ENCODE measurements at regions not wholly inside any gene's neighbourhood (a gene's known extent, or its start where the extent isn't known, plus 50 kb on each side); places are given as distances from the start of the nearest gene placed in this dataset.

DNA sequence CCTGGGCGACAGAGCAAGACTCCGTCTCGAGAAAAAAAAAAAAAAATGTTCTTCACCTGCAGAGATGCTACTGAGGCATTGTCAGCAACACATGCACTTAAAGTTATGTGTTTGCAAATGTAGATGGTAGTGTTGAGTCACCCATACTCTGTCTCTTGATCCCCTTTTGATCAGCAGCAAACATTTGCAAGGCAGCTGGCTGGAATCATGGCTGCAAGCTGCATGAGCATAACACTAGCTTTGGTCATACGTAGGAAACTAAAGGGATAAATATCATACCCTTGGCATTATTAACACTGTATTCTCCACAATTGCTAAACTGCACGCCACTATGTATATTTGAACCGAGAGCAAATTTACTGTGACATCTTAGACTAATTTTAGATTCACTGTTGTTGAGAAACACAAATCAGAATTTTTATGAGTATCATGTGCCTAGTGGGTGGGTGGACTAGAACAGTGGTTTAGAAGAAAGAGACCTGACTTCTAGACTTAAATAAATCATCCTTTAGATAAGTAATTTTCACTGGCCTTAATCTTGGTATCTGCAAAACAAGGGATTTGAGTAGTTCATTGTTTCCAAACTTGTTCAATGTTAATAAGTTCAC, 229.3 kb upstream of the MEOX2 start:
- WGBS (ENCODE audit: insufficient coverage, low coverage, missing lambda C conversion rate), result 6% methylated on average over 6 of the region's 6 CpGs

DNA sequence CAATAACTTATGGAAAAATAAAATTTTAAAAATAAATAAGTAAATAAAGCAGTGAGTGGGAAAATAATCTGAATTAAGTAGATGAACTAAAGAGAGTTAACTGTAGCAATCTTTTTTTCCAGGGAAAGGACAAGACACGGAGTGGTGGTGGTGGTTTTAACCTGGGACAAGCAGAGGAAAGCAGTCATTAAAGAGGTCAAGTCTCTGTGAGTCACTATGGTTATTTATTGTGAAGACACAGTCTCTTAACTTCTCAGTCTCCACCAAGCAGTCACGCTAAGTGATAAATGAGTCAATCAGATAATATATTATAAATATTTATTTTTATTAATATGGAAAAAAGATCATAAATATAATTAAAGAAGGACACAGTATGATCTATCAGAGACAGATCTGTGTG, 228.1 kb upstream of the MEOX2 start:
- no peak overlapping the region for H2AFZ ChIP-seq (ENCODE audit: low read depth, low read length)
- H3K4me2 ChIP-seq (ENCODE audit: insufficient read depth, low read length), result no peak overlapping the region
- no peaks in the 10 kb centered on the region for H4K20me1 ChIP-seq (replicated peaks; ENCODE audit: control insufficient read depth, insufficient read depth, low read length)
- DNase-seq (ENCODE audit: extremely low read depth in 1 of 4, low spot score in 3 of 4) (no peak), ATAC-seq (no peak), FAIRE-seq (no peak)
- CTCF ChIA-PET (ENCODE audit: low intra/inter-chr PET ratio), result no interaction called here
- no peak overlapping the region for H3K4me3 ChIP-seq
- H3K27ac ChIP-seq (ENCODE audit: extremely low read depth, low read depth, low read length), result no peak overlapping the region
- intact Hi-C loops (cut with micrococcal nuclease) (no loop called here), in situ Hi-C loops (cut with MboI) (no loop called here)
- no peak overlapping the region for H3K9ac ChIP-seq (ENCODE audit: insufficient read depth in 1 of 2, low read depth in 2 of 2, low read length in 2 of 2)
- no peaks in the 10 kb centered on the region for H3K9me3 ChIP-seq (replicated peaks; ENCODE audit: control insufficient read depth, insufficient read depth, low read depth, low read length)
- H3K9me1 ChIP-seq (ENCODE audit: control insufficient read depth, insufficient read depth, low read length), result no peaks in the 10 kb centered on the region
- POLR2A ChIA-PET, result no interaction called here
- no peaks in the 10 kb centered on the region for H3K4me1 ChIP-seq (replicated peaks in 1 of 2; ENCODE audit: control insufficient read depth in 2 of 2, insufficient read depth in 2 of 2, low read length in 2 of 2)
- no peaks in the 10 kb centered on the region for H3K79me2 ChIP-seq (ENCODE audit: control insufficient read depth, insufficient read depth, low read length)
- WGBS (ENCODE audit: insufficient coverage, low coverage, missing lambda C conversion rate), result 7% methylated on average over 2 of the region's 2 CpGs
- no peaks in the 10 kb centered on the region for H3K36me3 ChIP-seq (ENCODE audit: control insufficient read depth, insufficient read depth, low read length)
- no TSS peak for BruUV-seq (replicated peaks)
- H3K27me3 ChIP-seq (ENCODE audit: control insufficient read depth in 2 of 2, insufficient read depth in 2 of 2, low read length in 2 of 2), result no peaks in the 10 kb centered on the region
- TF ChIP-seq NBN (IDR thresholded peaks at IDR 0.05; ENCODE audit: low read depth) (no peak), CEBPB (tag; IDR thresholded peaks at IDR 0.05) (no peak), MIER1 (IDR thresholded peaks at IDR 0.05; ENCODE audit: low read depth) (no peak), RBM17 (IDR thresholded peaks at IDR 0.05; ENCODE audit: borderline replicate concordance, low read depth, low read length) (no peak)
- TF ChIP-seq, protein P1, sequence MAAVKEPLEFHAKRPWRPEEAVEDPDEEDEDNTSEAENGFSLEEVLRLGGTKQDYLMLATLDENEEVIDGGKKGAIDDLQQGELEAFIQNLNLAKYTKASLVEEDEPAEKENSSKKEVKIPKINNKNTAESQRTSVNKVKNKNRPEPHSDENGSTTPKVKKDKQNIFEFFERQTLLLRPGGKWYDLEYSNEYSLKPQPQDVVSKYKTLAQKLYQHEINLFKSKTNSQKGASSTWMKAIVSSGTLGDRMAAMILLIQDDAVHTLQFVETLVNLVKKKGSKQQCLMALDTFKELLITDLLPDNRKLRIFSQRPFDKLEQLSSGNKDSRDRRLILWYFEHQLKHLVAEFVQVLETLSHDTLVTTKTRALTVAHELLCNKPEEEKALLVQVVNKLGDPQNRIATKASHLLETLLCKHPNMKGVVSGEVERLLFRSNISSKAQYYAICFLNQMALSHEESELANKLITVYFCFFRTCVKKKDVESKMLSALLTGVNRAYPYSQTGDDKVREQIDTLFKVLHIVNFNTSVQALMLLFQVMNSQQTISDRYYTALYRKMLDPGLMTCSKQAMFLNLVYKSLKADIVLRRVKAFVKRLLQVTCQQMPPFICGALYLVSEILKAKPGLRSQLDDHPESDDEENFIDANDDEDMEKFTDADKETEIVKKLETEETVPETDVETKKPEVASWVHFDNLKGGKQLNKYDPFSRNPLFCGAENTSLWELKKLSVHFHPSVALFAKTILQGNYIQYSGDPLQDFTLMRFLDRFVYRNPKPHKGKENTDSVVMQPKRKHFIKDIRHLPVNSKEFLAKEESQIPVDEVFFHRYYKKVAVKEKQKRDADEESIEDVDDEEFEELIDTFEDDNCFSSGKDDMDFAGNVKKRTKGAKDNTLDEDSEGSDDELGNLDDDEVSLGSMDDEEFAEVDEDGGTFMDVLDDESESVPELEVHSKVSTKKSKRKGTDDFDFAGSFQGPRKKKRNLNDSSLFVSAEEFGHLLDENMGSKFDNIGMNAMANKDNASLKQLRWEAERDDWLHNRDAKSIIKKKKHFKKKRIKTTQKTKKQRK (IDR thresholded peaks at IDR 0.05; ENCODE audit: borderline replicate concordance, low read depth, low read length), result no peak
- TF ChIP-seq, protein P2, sequence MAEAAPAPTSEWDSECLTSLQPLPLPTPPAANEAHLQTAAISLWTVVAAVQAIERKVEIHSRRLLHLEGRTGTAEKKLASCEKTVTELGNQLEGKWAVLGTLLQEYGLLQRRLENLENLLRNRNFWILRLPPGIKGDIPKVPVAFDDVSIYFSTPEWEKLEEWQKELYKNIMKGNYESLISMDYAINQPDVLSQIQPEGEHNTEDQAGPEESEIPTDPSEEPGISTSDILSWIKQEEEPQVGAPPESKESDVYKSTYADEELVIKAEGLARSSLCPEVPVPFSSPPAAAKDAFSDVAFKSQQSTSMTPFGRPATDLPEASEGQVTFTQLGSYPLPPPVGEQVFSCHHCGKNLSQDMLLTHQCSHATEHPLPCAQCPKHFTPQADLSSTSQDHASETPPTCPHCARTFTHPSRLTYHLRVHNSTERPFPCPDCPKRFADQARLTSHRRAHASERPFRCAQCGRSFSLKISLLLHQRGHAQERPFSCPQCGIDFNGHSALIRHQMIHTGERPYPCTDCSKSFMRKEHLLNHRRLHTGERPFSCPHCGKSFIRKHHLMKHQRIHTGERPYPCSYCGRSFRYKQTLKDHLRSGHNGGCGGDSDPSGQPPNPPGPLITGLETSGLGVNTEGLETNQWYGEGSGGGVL (CRISPR knock-in tag; IDR thresholded peaks at IDR 0.05), result no peak
- TF ChIP-seq, protein P3, sequence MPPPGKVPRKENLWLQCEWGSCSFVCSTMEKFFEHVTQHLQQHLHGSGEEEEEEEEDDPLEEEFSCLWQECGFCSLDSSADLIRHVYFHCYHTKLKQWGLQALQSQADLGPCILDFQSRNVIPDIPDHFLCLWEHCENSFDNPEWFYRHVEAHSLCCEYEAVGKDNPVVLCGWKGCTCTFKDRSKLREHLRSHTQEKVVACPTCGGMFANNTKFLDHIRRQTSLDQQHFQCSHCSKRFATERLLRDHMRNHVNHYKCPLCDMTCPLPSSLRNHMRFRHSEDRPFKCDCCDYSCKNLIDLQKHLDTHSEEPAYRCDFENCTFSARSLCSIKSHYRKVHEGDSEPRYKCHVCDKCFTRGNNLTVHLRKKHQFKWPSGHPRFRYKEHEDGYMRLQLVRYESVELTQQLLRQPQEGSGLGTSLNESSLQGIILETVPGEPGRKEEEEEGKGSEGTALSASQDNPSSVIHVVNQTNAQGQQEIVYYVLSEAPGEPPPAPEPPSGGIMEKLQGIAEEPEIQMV (tag; conservative IDR thresholded peaks at IDR 0.05; ENCODE audit: low read depth), result no peak

More for the DNA sequence above, 229.3 kb upstream of the MEOX2 start:
- no peak for FAIRE-seq
- intact Hi-C loops (cut with micrococcal nuclease) (no loop called here), in situ Hi-C loops (cut with MboI) (no loop called here)
- ChIA-PET CTCF (ENCODE audit: low intra/inter-chr PET ratio) (no interaction called here), POLR2A (no interaction called here)
- ATAC-seq, result no peak
- Histone ChIP-seq H2AFZ (ENCODE audit: low read depth, low read length) (no peak overlapping the region), H3K4me2 (ENCODE audit: insufficient read depth, low read length) (no peak overlapping the region), H3K9me3 (replicated peaks; ENCODE audit: control insufficient read depth, insufficient read depth, low read depth, low read length) (no peaks in the 10 kb centered on the region), H3K27me3 (ENCODE audit: control insufficient read depth in 2 of 2, insufficient read depth in 2 of 2, low read length in 2 of 2) (no peaks in the 10 kb centered on the region), H3K4me3 (no peak overlapping the region), H3K79me2 (ENCODE audit: control insufficient read depth, insufficient read depth, low read length) (no peaks in the 10 kb centered on the region), H3K27ac (ENCODE audit: extremely low read depth, low read depth, low read length) (no peak overlapping the region), H3K9ac (ENCODE audit: insufficient read depth in 1 of 2, low read depth in 2 of 2, low read length in 2 of 2) (no peak overlapping the region), H3K36me3 (ENCODE audit: control insufficient read depth, insufficient read depth, low read length) (no peaks in the 10 kb centered on the region), H3K9me1 (ENCODE audit: control insufficient read depth, insufficient read depth, low read length) (no peaks in the 10 kb centered on the region), H3K4me1 (replicated peaks in 1 of 2; ENCODE audit: control insufficient read depth in 2 of 2, insufficient read depth in 2 of 2, low read length in 2 of 2) (no peaks in the 10 kb centered on the region), H4K20me1 (replicated peaks; ENCODE audit: control insufficient read depth, insufficient read depth, low read length) (no peaks in the 10 kb centered on the region)
- DNase-seq (ENCODE audit: extremely low read depth in 1 of 4, low spot score in 3 of 4), result no peak
- no TSS peak for BruUV-seq (replicated peaks)
- no peak for TF ChIP-seq MYBL2 (IDR thresholded peaks at IDR 0.05; ENCODE audit: low read depth)
- TF ChIP-seq MYBL2 (CRISPR knock-in tag; IDR thresholded peaks at IDR 0.05; ENCODE audit: borderline replicate concordance), result no peak
- no peak for TF ChIP-seq ZNF324 (CRISPR knock-in tag; IDR thresholded peaks at IDR 0.05)
- no peak for TF ChIP-seq ZNF830 (CRISPR knock-in tag; IDR thresholded peaks at IDR 0.05)
